ENCODE measurements at regions not wholly inside any gene's neighbourhood (a gene's known extent, or its start where the extent isn't known, plus 50 kb on each side); places are given as distances from the start of the nearest gene placed in this dataset.

GRCh38 chr5:155278532-155278931 is 265.0 kb downstream of the KIF4B start:
- no peak for TF ChIP-seq POLR2A (IDR thresholded peaks at IDR 0.05; ENCODE audit: low read depth, low read length)
- no peak for TF ChIP-seq TAF1 (IDR thresholded peaks at IDR 0.05; ENCODE audit: borderline replicate concordance, low read depth, low read length)
- TF ChIP-seq POLR2AphosphoS5 (IDR thresholded peaks at IDR 0.05; ENCODE audit: low read depth, low read length) = no peak

Data from GM12892 (cell line).